Fibroblast of mammary gland (primary cell): ENCODE measurements at regions not wholly inside any gene's neighbourhood (a gene's known extent, or its start where the extent isn't known, plus 50 kb on each side); places are given as distances from the start of the nearest gene placed in this dataset.

Experiments used
- DNase-seq: peaks from one replicate; pipeline ENCODE4 v3.0.0-alpha.2; 2010; ENCODE audit warnings: low read depth
- H3K4me3 ChIP-seq: 2 replicates; pipeline ENCODE4 v1.5.1; 2011; ENCODE audit warnings: low read depth, mild to moderate bottlenecking, low read length, moderate library complexity; ENCODE audit not compliant: control insufficient read depth
- CTCF ChIP-seq: conservative IDR thresholded peaks from 2 replicates; pipeline ENCODE4 v1.5.1; 2011; ENCODE audit warnings: low read depth, low read length, inconsistent platforms; ENCODE audit not compliant: control insufficient read depth, insufficient read depth

GRCh38 chr22:48210812-48211211 lies 1448.4 kb downstream of the TBC1D22A start:
- no peak overlapping the region for H3K4me3 ChIP-seq
- no peak for TF ChIP-seq CTCF
- no peak for DNase-seq

GRCh38 chr22:48210198-48210580 lies 1447.7 kb downstream of the TBC1D22A start:
- TF ChIP-seq CTCF: no peak
- DNase-seq: no peak
- H3K4me3 ChIP-seq: no peak overlapping the region

- DNase-seq: no peak
- no peak overlapping the region for H3K4me3 ChIP-seq
- TF ChIP-seq CTCF: no peak
These were observed 1447.2 kb downstream of the TBC1D22A start for GRCh38 chr22:48209473-48210197.

GRCh38 chr22:48208894-48209293 lies 1446.4 kb downstream of the TBC1D22A start:
- no peak for DNase-seq
- H3K4me3 ChIP-seq: no peak overlapping the region
- no peak for TF ChIP-seq CTCF

- no peak for DNase-seq
- no peak for TF ChIP-seq CTCF
- H3K4me3 ChIP-seq: no peak overlapping the region
These were observed 1445.6 kb downstream of the TBC1D22A start for GRCh38 chr22:48207919-48208535.

GRCh38 chr22:48205790-48206189 lies 1443.3 kb downstream of the TBC1D22A start:
- TF ChIP-seq CTCF: no peak
- no peak for DNase-seq
- no peak overlapping the region for H3K4me3 ChIP-seq

- no peak for TF ChIP-seq CTCF
- no peak for DNase-seq
- H3K4me3 ChIP-seq: no peak overlapping the region
These were observed 1442.7 kb downstream of the TBC1D22A start for GRCh38 chr22:48205161-48205560.
